ENCODE measurements at regions not wholly inside any gene's neighbourhood (a gene's known extent, or its start where the extent isn't known, plus 50 kb on each side); places are given as distances from the start of the nearest gene placed in this dataset.

GRCh38 chr7:9890092-9890491 is 1083.6 kb upstream of the PHF14 start:
- Histone ChIP-seq H3K27me3 (ENCODE audit: control insufficient read depth in 3 of 3, insufficient read depth in 3 of 3, low read length in 2 of 3) (no peaks in the 10 kb centered on the region), H3K9me3 (ENCODE audit: control insufficient read depth in 4 of 4, insufficient read depth in 3 of 4, low read length in 3 of 4) (peaks cover 0 to 2% (median 0%) of the 10 kb centered on the region in 4 donors), H3K36me3 (ENCODE audit: control insufficient read depth in 4 of 4, insufficient read depth in 4 of 4, low read length in 4 of 4) (no peaks in the 10 kb centered on the region), H3K4me1 (ENCODE audit: control insufficient read depth in 5 of 5, insufficient read depth in 5 of 5, low read length in 5 of 5) (peaks cover 0 to 2% (median 0%) of the 10 kb centered on the region in 5 donors), H3K27ac (ENCODE audit: low read depth in 1 of 2, low read length in 1 of 2) (no peak overlapping the region), H3K4me3 (no peak overlapping the region), H3K9ac (ENCODE audit: insufficient read depth in 1 of 2, low read length in 2 of 2) (no peak overlapping the region)
- 88 to 91% methylated on average over 3 of the region's 3 CpGs for WGBS, 2 donors
- no peak for TF ChIP-seq CTCF (IDR thresholded peaks at IDR 0.05; ENCODE audit: control extremely low read depth, extremely low read depth)
- ATAC-seq (ENCODE audit: insufficient read depth, low FRiP score) (no peak), DNase-seq (no peak)

- Histone ChIP-seq H3K4me3 (no peak overlapping the region), H3K27ac (ENCODE audit: low read depth in 1 of 2, low read length in 1 of 2) (no peak overlapping the region), H3K9ac (ENCODE audit: insufficient read depth in 1 of 2, low read length in 2 of 2) (no peak overlapping the region), H3K9me3 (ENCODE audit: control insufficient read depth in 4 of 4, insufficient read depth in 3 of 4, low read length in 3 of 4) (peaks cover 0 to 2% (median under 1%) of the 10 kb centered on the region in 4 donors), H3K4me1 (ENCODE audit: control insufficient read depth in 5 of 5, insufficient read depth in 5 of 5, low read length in 5 of 5) (peaks cover 0 to 2% (median 0%) of the 10 kb centered on the region in 5 donors), H3K27me3 (ENCODE audit: control insufficient read depth in 3 of 3, insufficient read depth in 3 of 3, low read length in 2 of 3) (no peaks in the 10 kb centered on the region), H3K36me3 (ENCODE audit: control insufficient read depth in 4 of 4, insufficient read depth in 4 of 4, low read length in 4 of 4) (no peaks in the 10 kb centered on the region)
- TF ChIP-seq CTCF (IDR thresholded peaks at IDR 0.05; ENCODE audit: control extremely low read depth, extremely low read depth): no peak
- no peak for DNase-seq
- ATAC-seq (ENCODE audit: insufficient read depth, low FRiP score): no peak
- WGBS, 2 donors: 62 to 89% methylated on average over 3 of the region's 3 CpGs
These were observed 1082.6 kb upstream of the PHF14 start for GRCh38 chr7:9891056-9891455.

- Histone ChIP-seq H3K27me3 (ENCODE audit: control insufficient read depth in 3 of 3, insufficient read depth in 3 of 3, low read length in 2 of 3) (no peaks in the 10 kb centered on the region), H3K4me3 (no peak overlapping the region), H3K27ac (ENCODE audit: low read depth in 1 of 2, low read length in 1 of 2) (no peak overlapping the region), H3K4me1 (ENCODE audit: control insufficient read depth in 5 of 5, insufficient read depth in 5 of 5, low read length in 5 of 5) (no peaks in the 10 kb centered on the region), H3K36me3 (ENCODE audit: control insufficient read depth in 4 of 4, insufficient read depth in 4 of 4, low read length in 4 of 4) (no peaks in the 10 kb centered on the region), H3K9ac (ENCODE audit: insufficient read depth in 1 of 2, low read length in 2 of 2) (no peak overlapping the region), H3K9me3 (ENCODE audit: control insufficient read depth in 4 of 4, insufficient read depth in 3 of 4, low read length in 3 of 4) (peaks cover 0 to 5% (median 1%) of the 10 kb centered on the region in 4 donors)
- TF ChIP-seq CTCF (IDR thresholded peaks at IDR 0.05; ENCODE audit: control extremely low read depth, extremely low read depth): no peak
- WGBS, 2 donors: 76 to 80% methylated on average over 2 of the region's 2 CpGs
- ATAC-seq (ENCODE audit: insufficient read depth, low FRiP score) (no peak), DNase-seq (no peak)
These were observed 1073.3 kb upstream of the PHF14 start for GRCh38 chr7:9900339-9900738.

- WGBS, 2 donors: 82 to 87% methylated on average over 3 of the region's 3 CpGs
- ATAC-seq (ENCODE audit: insufficient read depth, low FRiP score): no peak
- no peaks in the 10 kb centered on the region for H3K9me3 ChIP-seq (ENCODE audit: control insufficient read depth in 4 of 4, insufficient read depth in 3 of 4, low read length in 3 of 4)
These were observed 1052.3 kb upstream of the PHF14 start for GRCh38 chr7:9921326-9921725.

More at GRCh38 chr7:9921326-9921725, 1052.3 kb upstream of the PHF14 start:
- Histone ChIP-seq H3K4me1 (ENCODE audit: control insufficient read depth in 5 of 5, insufficient read depth in 5 of 5, low read length in 5 of 5) (no peaks in the 10 kb centered on the region), H3K27me3 (ENCODE audit: control insufficient read depth in 3 of 3, insufficient read depth in 3 of 3, low read length in 2 of 3) (no peaks in the 10 kb centered on the region), H3K4me3 (no peak overlapping the region), H3K9ac (ENCODE audit: insufficient read depth in 1 of 2, low read length in 2 of 2) (no peak overlapping the region), H3K27ac (ENCODE audit: low read depth in 1 of 2, low read length in 1 of 2) (no peak overlapping the region), H3K36me3 (ENCODE audit: control insufficient read depth in 4 of 4, insufficient read depth in 4 of 4, low read length in 4 of 4) (no peaks in the 10 kb centered on the region)
- no peak for TF ChIP-seq CTCF (IDR thresholded peaks at IDR 0.05; ENCODE audit: control extremely low read depth, extremely low read depth)
- no peak for DNase-seq
